HCT116 (cell line): ENCODE measurements at regions not wholly inside any gene's neighbourhood (a gene's known extent, or its start where the extent isn't known, plus 50 kb on each side); places are given as distances from the start of the nearest gene placed in this dataset.
"Not testable (repeated sequence)": the region's sequence is repeated elsewhere in the genome, so short reads cannot be mapped to it uniquely, and the experiment has no call there.

Experiments used
- ATAC-seq: fragments of 200-7000 bp; cut with Tn5 transposase; 2 replicates; pipeline ENCODE4 v1.9.1; 2020; ENCODE audit warnings: mild to moderate bottlenecking, moderate library complexity
- BruUV-seq: library from RNA; stranded (reverse); fragments of 400-500 nt; replicated peaks from 2 replicates; lab custom pipeline; 2021; lab: Mats Ljungman, UMichigan
- CTCF ChIA-PET: fragments of 300-600 bp; sonication (Branson Sonifier 250); formaldehyde crosslinking; loops from one replicate; lab custom pipeline; 2021; ENCODE audit warnings: antibody characterized with exemption; lab: Charles Lee
- POLR2A ChIA-PET: fragments of 300-600, 350-600 bp; sonication (Branson Sonifier 250); formaldehyde crosslinking; loops from one replicate; lab custom pipeline; 2021; ENCODE audit warnings: antibody characterized with exemption; lab: Charles Lee
- RAD21 ChIA-PET, 2 experiments: fragments of 300-600 bp; sonication (Branson Sonifier 250); formaldehyde crosslinking; loops; one replicate each; lab custom pipeline; 2023; ENCODE audit warnings: low total read pairs in 2 of 2; ENCODE audit not compliant: uncharacterized antibody in 2 of 2, unreplicated experiment in 2 of 2, low non-redundant PET in 1 of 2; lab: Charles Lee
- DNase-seq: peaks from one replicate; pipeline ENCODE4 v3.0.0-alpha.2; 2010; ENCODE audit warnings: low read depth, low spot score
- H2AFZ ChIP-seq: fragments of 200-600 bp; shearing (Covaris generic), sonication (generic); 2 replicates; pipeline ENCODE4 v1.6.1; 2017; ENCODE audit warnings: low read depth, mixed run types, mixed read lengths, antibody characterized with exemption, low read length; ENCODE audit not compliant: poor library complexity, severe bottlenecking
- H3K27ac ChIP-seq: 2 replicates; pipeline ENCODE4 v1.5.1; 2012; ENCODE audit warnings: low read depth, low read length
- H3K27me3 ChIP-seq: fragments of 200-600 bp; sonication (generic); 2 replicates; pipeline ENCODE4 v1.6.1; 2016; ENCODE audit warnings: mixed run types, low read length, mixed read lengths; ENCODE audit not compliant: insufficient read depth
- H3K36me3 ChIP-seq, 2 experiments: fragments of 200-500 bp in 1 of 2; fragments of 200-600 bp in 1 of 2; sonication (Bioruptor generic) in 1 of 2; sonication (generic) in 1 of 2; 2 replicates each; pipeline versions ENCODE4 v1.5.1 to v1.6.1; 2014 to 2016; ENCODE audit warnings: low read length in 2 of 2, inconsistent platforms in 1 of 2, mixed read lengths in 1 of 2, mixed run types in 1 of 2; ENCODE audit not compliant: insufficient read depth in 2 of 2, control insufficient read depth in 1 of 2
- H3K4me1 ChIP-seq, 2 experiments: fragments of 200-600 bp in 1 of 2; sonication (generic) in 1 of 2; 2 replicates each; pipeline versions ENCODE4 v1.5.1 to v1.6.1; 2012 to 2017; ENCODE audit warnings: low read length in 2 of 2, inconsistent platforms in 1 of 2, mild to moderate bottlenecking in 1 of 2, mixed read lengths in 1 of 2, mixed run types in 1 of 2, moderate library complexity in 1 of 2; ENCODE audit not compliant: insufficient read depth in 2 of 2, control insufficient read depth in 1 of 2
- H3K4me2 ChIP-seq: fragments of 200-600 bp; sonication (generic); 2 replicates; pipeline ENCODE4 v1.6.1; 2017; ENCODE audit warnings: mixed run types, low read length, mixed read lengths
- H3K4me3 ChIP-seq, 2 experiments: fragments of 200-600 bp in 1 of 2; sonication (generic) in 1 of 2; replicated peaks in 1 of 2; 2 replicates each; pipeline ENCODE4 v1.5.1; 2011 to 2016; ENCODE audit warnings: low read length in 2 of 2, control low read depth in 1 of 2, low read depth in 1 of 2, mild to moderate bottlenecking in 1 of 2, mixed read lengths in 1 of 2, mixed run types in 1 of 2
- H3K79me2 ChIP-seq: fragments of 200-600 bp; sonication (generic); 2 replicates; pipeline ENCODE4 v1.6.1; 2017; ENCODE audit warnings: mild to moderate bottlenecking, mixed run types, low read length, moderate library complexity, mixed read lengths; ENCODE audit not compliant: insufficient read depth
- H3K9ac ChIP-seq: fragments of 200-600 bp; sonication (generic); 2 replicates; pipeline ENCODE4 v1.6.1; 2016; ENCODE audit warnings: low read length, mixed read lengths
- H3K9me2 ChIP-seq: fragments of 200-600 bp; sonication (generic), shearing (Covaris generic); 2 replicates; pipeline ENCODE4 v1.6.1; 2017; ENCODE audit warnings: mixed run types, mild to moderate bottlenecking, moderate library complexity; ENCODE audit not compliant: insufficient read depth
- H3K9me3 ChIP-seq, 2 experiments: fragments of 200-500 bp in 1 of 2; fragments of 200-600 bp in 1 of 2; sonication (Bioruptor generic) in 1 of 2; sonication (generic) in 1 of 2; 2 replicates each; pipeline ENCODE4 v1.6.1; 2014 to 2017; ENCODE audit warnings: low read length in 2 of 2, mixed read lengths in 2 of 2, inconsistent platforms in 1 of 2, low read depth in 1 of 2, mild to moderate bottlenecking in 1 of 2, mixed run types in 1 of 2, moderate library complexity in 1 of 2; ENCODE audit not compliant: control insufficient read depth in 1 of 2, insufficient read depth in 1 of 2
- H4K20me1 ChIP-seq: fragments of 200-600 bp; sonication (generic), shearing (Covaris generic); 2 replicates; pipeline ENCODE4 v1.6.1; 2017; ENCODE audit warnings: mixed run types, mild to moderate bottlenecking, moderate library complexity; ENCODE audit not compliant: insufficient read depth
- intact Hi-C: fragments of 100-400 bp; cut with micrococcal nuclease; formaldehyde crosslinking; loops from 2 replicates; pipeline ENCODE4 v1.10.0; 2022

DNA sequence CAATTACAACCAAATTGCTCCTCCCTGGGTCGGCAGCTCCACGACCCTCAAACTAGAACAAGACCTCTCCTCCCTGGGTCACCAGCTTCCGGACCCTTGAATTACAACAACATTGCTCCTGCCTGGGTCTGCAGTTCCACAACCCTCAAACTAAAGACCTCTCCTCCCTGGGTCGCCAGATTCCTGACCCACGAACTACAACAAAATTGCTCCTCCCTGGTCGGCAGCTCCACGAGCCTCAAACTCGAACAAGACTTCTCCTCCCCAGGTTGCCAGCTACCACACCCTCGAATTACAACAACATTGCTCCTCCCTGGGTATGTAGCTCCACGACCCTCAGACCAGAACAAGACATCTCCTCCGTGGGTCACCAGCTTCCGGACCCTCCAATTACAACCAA lies 313.2 kb downstream of the PREX1 start:
- DNase-seq, CTCF ChIA-PET, H4K20me1 ChIP-seq, H3K9me2 ChIP-seq, intact Hi-C loops, H3K4me1 ChIP-seq, POLR2A ChIA-PET, H2AFZ ChIP-seq, H3K4me3 ChIP-seq, H3K4me2 ChIP-seq, H3K9me3 ChIP-seq, H3K36me3 ChIP-seq, RAD21 ChIA-PET, H3K9ac ChIP-seq, H3K27me3 ChIP-seq, ATAC-seq, BruUV-seq, H3K27ac ChIP-seq, H3K79me2 ChIP-seq: not testable (repeated sequence)

DNA sequence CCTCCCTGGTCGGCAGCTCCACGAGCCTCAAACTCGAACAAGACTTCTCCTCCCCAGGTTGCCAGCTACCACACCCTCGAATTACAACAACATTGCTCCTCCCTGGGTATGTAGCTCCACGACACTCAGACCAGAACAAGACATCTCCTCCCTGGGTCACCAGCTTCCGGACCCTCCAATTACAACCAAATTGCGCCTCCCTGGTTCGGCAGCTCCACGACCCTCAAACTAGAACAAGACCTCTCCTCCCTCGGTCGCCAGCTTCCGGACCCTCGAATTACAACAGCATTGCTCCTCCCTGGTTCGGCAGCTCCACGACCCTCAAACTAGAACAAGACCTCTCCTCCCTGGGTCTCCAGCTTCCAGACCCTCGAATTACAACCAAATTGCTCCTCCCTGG lies 315.3 kb downstream of the PREX1 start:
- H3K27me3 ChIP-seq, result peaks cover 14% of the 10 kb centered on the region
- intact Hi-C loops, ATAC-seq, H3K4me1 ChIP-seq, POLR2A ChIA-PET, H4K20me1 ChIP-seq, H3K79me2 ChIP-seq, H3K9ac ChIP-seq, H3K36me3 ChIP-seq, H3K9me2 ChIP-seq, H3K27ac ChIP-seq, DNase-seq, CTCF ChIA-PET, H2AFZ ChIP-seq, H3K4me3 ChIP-seq, H3K4me2 ChIP-seq, H3K9me3 ChIP-seq, RAD21 ChIA-PET, BruUV-seq: not testable (repeated sequence)

DNA sequence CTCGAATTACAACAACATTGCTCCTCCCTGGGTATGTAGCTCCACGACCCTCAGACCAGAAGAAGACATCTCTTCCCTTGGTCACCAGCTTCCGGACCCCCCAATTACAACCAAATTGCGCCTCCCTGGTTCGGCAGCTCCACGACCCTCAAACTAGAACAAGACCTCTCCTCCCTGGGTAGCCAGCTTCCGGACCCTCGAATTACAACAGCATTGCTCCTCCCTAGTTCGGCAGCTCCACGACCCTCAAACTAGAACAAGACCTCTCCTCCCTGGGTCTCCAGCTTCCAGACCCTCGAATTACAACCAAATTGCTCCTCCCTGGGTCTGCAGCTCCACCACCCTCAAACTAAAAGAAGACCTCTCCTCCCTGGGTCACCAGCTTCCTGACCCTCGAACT lies 322.7 kb downstream of the PREX1 start:
- BruUV-seq, CTCF ChIA-PET: not testable (repeated sequence)

More for the DNA sequence above, 322.7 kb downstream of the PREX1 start:
- H3K4me3 ChIP-seq, H3K9me3 ChIP-seq, H3K79me2 ChIP-seq, H2AFZ ChIP-seq, H3K9ac ChIP-seq, H3K9me2 ChIP-seq, intact Hi-C loops, H3K27ac ChIP-seq, POLR2A ChIA-PET, H3K36me3 ChIP-seq, ATAC-seq, H3K4me1 ChIP-seq, H4K20me1 ChIP-seq, RAD21 ChIA-PET, DNase-seq, H3K4me2 ChIP-seq: not testable (repeated sequence)
- H3K27me3 ChIP-seq, result peaks cover 35% of the 10 kb centered on the region
